ENCODE measurements at regions not wholly inside any gene's neighbourhood (a gene's known extent, or its start where the extent isn't known, plus 50 kb on each side); places are given as distances from the start of the nearest gene placed in this dataset.

DNA sequence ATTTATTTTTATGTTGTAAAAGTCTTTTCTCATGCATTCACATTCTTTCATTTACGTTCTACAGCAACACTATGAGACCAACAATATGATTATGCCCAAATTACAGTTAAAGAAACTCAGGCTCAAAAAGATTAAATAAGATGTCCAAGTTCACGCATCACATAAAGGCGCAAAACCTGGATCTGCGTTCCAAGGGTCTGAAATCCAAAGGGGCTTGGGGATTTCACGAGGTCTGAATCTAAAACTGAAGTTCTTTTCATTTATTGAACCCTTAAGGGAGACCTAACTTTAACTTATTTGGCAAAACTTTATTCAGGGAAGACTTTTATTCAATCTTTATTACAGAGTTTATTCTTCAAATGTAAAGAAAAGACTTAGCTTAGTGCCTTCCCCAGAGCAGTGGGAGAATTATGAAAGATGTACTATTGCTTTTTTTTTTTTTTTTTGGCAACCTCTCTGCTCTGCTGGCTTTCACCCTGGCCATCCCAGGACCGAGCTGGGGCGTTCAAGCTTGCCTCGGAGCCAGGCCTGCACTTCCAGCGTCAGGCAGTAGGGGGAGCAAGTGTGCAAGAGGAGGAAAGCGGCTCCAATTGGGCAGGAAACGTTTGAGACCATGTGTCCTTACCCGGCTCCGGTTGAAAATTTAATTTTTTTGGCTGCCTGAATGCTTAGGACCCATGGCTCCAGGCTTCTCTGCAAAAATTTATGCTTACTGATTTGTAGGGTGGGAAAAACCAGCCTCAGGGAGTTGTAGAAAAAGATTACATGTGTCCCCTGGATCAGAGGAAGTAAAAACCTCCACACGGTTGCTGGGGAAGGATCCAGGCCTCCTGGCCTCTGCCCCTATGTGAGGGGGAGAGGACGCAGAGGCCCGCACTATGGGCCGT is 344.3 kb upstream of the KLF3 start:
- Histone ChIP-seq H4K5ac (ENCODE audit: insufficient read length, low read depth, low read length) (no peak overlapping the region), H2AFZ (ENCODE audit: low read length) (peak overlapping the region; percentile 63), H3K4me2 (ENCODE audit: insufficient read depth in 1 of 2, low read depth in 2 of 2, low read length in 2 of 2) (no peak overlapping the region), H3K18ac (ENCODE audit: extremely low read depth, low read length) (no peak overlapping the region; the same call in 1 of the 2 replicates), H2AK5ac (ENCODE audit: low read depth, low read length) (no peak overlapping the region), H3K27me3 (replicated peaks in 1 of 4; ENCODE audit: control insufficient read depth in 3 of 4, extremely low read depth in 1 of 4, insufficient read depth in 3 of 4, low read length in 3 of 4) (no peaks in the 10 kb centered on the region), H2BK120ac (replicated peaks; ENCODE audit: low read depth, low read length) (peak overlapping the region; percentile 67), H3K4me3 (ENCODE audit: extremely low read depth in 1 of 4, insufficient read depth in 2 of 4, low read depth in 3 of 4, low read length in 4 of 4) (no peak overlapping the region; a peak in 1 of 8 replicates), H3K27ac (ENCODE audit: low read depth, low read length) (no peak overlapping the region), H3K14ac (ENCODE audit: insufficient read length) (no peak overlapping the region), H3K23ac (ENCODE audit: insufficient read length) (no peak overlapping the region), H3K4me1 (replicated peaks in 1 of 4; ENCODE audit: control insufficient read depth in 3 of 4, insufficient read depth in 4 of 4, low read length in 3 of 4) (peaks cover 0 to 3% (median under 1%) of the 10 kb centered on the region in 4 experiments; a peak in 1 of 7 replicates), H4K8ac (ENCODE audit: extremely low read depth, insufficient read depth, low read length) (no peak overlapping the region), H2BK12ac (ENCODE audit: low read depth, low read length) (no peak overlapping the region), H2BK20ac (ENCODE audit: low read length) (no peak overlapping the region), H3K36me3 (ENCODE audit: control insufficient read depth in 2 of 4, insufficient read depth in 4 of 4, low read length in 3 of 4) (no peaks in the 10 kb centered on the region), H3K79me1 (ENCODE audit: low read depth, low read length) (no peaks in the 10 kb centered on the region), H3K9ac (replicated peaks in 1 of 4; ENCODE audit: extremely low read depth in 1 of 4, low read depth in 3 of 4, low read length in 3 of 4) (no peak overlapping the region), H3K4ac (replicated peaks; ENCODE audit: insufficient read length, low read depth, low read length) (no peak overlapping the region), H2BK15ac (ENCODE audit: low read length) (no peak overlapping the region), H4K20me1 (replicated peaks in 1 of 2; ENCODE audit: control insufficient read depth in 1 of 2, insufficient read depth in 2 of 2, low read length in 2 of 2) (no peaks in the 10 kb centered on the region), H3K79me2 (ENCODE audit: control insufficient read depth in 1 of 2, insufficient read depth in 2 of 2, low read length in 2 of 2) (no peaks in the 10 kb centered on the region), H2BK5ac (ENCODE audit: low read depth, low read length) (peak overlapping the region; percentile 44; the same call in 1 of the 2 replicates), H4K91ac (replicated peaks; ENCODE audit: insufficient read length, low read length) (peak overlapping the region; percentile 3), H3K23me2 (ENCODE audit: low read depth, low read length) (no peaks in the 10 kb centered on the region), H3K56ac (replicated peaks; ENCODE audit: insufficient read length, low read depth, low read length) (no peak overlapping the region), H3K9me3 (ENCODE audit: insufficient read depth in 2 of 2, low read depth in 1 of 2, low read length in 1 of 2) (peaks cover 0 to under 1% of the 10 kb centered on the region in 2 experiments; a peak in 1 of 4 replicates)
- FAIRE-seq (no peak), DNase-seq (ENCODE audit: low read depth in 1 of 2, low spot score in 2 of 2) (peak; percentile 76 to 100)
- ChIA-PET POLR2A (ENCODE audit: partially characterized antibody) (interaction anchor here (1.1 to 1.6 kb wide), 2 partner anchors 290 to 347 kb away, joined by 3 to 4 read pairs; no protein-coding TSS in a partner anchor), CTCF (ENCODE audit: partially characterized antibody) (interaction anchor here (0.6 to 4.2 kb wide), 46 partner anchors 9 to 870 kb away, joined by 3 to 28 read pairs (median 4); no protein-coding TSS in a partner anchor)
- 48% methylated on average over 17 of the region's 17 CpGs; no CpG with 5 or more reads in 1 of the 2 experiments for WGBS, 2 experiments (ENCODE audit: extremely low coverage in 1 of 2, insufficient coverage in 1 of 2, insufficient read length in 1 of 2, insufficient replicate concordance in 2 of 2, low coverage in 1 of 2, low lambda C conversion rate in 2 of 2, missing lambda C conversion rate in 1 of 2)
- TF ChIP-seq, protein P1, sequence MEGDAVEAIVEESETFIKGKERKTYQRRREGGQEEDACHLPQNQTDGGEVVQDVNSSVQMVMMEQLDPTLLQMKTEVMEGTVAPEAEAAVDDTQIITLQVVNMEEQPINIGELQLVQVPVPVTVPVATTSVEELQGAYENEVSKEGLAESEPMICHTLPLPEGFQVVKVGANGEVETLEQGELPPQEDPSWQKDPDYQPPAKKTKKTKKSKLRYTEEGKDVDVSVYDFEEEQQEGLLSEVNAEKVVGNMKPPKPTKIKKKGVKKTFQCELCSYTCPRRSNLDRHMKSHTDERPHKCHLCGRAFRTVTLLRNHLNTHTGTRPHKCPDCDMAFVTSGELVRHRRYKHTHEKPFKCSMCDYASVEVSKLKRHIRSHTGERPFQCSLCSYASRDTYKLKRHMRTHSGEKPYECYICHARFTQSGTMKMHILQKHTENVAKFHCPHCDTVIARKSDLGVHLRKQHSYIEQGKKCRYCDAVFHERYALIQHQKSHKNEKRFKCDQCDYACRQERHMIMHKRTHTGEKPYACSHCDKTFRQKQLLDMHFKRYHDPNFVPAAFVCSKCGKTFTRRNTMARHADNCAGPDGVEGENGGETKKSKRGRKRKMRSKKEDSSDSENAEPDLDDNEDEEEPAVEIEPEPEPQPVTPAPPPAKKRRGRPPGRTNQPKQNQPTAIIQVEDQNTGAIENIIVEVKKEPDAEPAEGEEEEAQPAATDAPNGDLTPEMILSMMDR (IDR thresholded peaks at IDR 0.05; ENCODE audit: control extremely low read depth in 1 of 3, insufficient read depth in 1 of 3, low read depth in 1 of 3, low read length in 3 of 3): peak; percentile 86 to 94 (median 94)
- TF ChIP-seq SP4 (IDR thresholded peaks at IDR 0.05; ENCODE audit: low read length) (no peak), CHD1 (IDR thresholded peaks at IDR 0.05; ENCODE audit: low read depth, low read length) (no peak), JUND (IDR thresholded peaks at IDR 0.05; ENCODE audit: low read length) (no peak), TEAD4 (IDR thresholded peaks at IDR 0.05; ENCODE audit: low read depth, low read length) (peak; percentile 33; the same call in 1 of the 2 replicates), BRCA1 (IDR thresholded peaks at IDR 0.05; ENCODE audit: low read depth, low read length) (no peak), NRF1 (IDR thresholded peaks at IDR 0.05; ENCODE audit: low read depth, low read length) (no peak), E2F6 (IDR thresholded peaks at IDR 0.05) (no peak), KDM1A (IDR thresholded peaks at IDR 0.05; ENCODE audit: borderline replicate concordance, low read length) (peak; percentile 40; the same call in 1 of the 2 replicates)
